Spleen (tissue), 7 donors: ENCODE measurements at regions not wholly inside any gene's neighbourhood (a gene's known extent, or its start where the extent isn't known, plus 50 kb on each side); places are given as distances from the start of the nearest gene placed in this dataset.

Experiments used
- CTCF ChIP-seq, 11 experiments: fragments of 200-600 bp in 7 of 11; fragments of 450-650 bp in 4 of 11; sonication (generic) in 4 of 11; IDR thresholded peaks in 8 of 11; conservative IDR thresholded peaks in 3 of 11; 1 replicate in 7 of 11; 2 replicates in 4 of 11; pipeline versions ENCODE4 v1.4.0 to v1.8.0; 2016 to 2021; ENCODE audit warnings: antibody characterized with exemption in 11 of 11, inconsistent platforms in 4 of 11, mild to moderate bottlenecking in 1 of 11
- POLR2AphosphoS5 ChIP-seq, 3 donors: sonication (generic); formaldehyde crosslinking; IDR thresholded peaks; one replicate each; pipeline ENCODE4 v1.5.1; 2017; ENCODE audit warnings: antibody characterized with exemption in 3 of 3
- donor health status: DM: no; HTN: no; CAD: no; lungs with moderate emphysema.
- donor health status: DM: no; HTN: no; CAD: no.
- donor health status: DM: no; HTN: no; CAD: no.

GRCh38 chr12:116442304-116442703 lies 116.9 kb upstream of the MAP1LC3B2 start:
- TF ChIP-seq CTCF (IDR thresholded peaks at IDR 0.05 in 8 of 11, conservative IDR thresholded peaks at IDR 0.05 in 3 of 11): no peak
- TF ChIP-seq POLR2AphosphoS5 (IDR thresholded peaks at IDR 0.05): no peak
